ENCODE measurements at regions not wholly inside any gene's neighbourhood (a gene's known extent, or its start where the extent isn't known, plus 50 kb on each side); places are given as distances from the start of the nearest gene placed in this dataset.

- H3K36me3 ChIP-seq (ENCODE audit: control insufficient read depth, insufficient read depth, low read length) = no peaks in the 10 kb centered on the region
- H3K9ac ChIP-seq (ENCODE audit: insufficient read depth, low read length) = no peak overlapping the region
- no peak overlapping the region for H3K4me2 ChIP-seq (ENCODE audit: extremely low read depth, insufficient read depth, low read length)
- no peak for DNase-seq (ENCODE audit: low read depth in 2 of 2)
- no peak overlapping the region for H3K4me3 ChIP-seq (replicated peaks in 1 of 4; ENCODE audit: control extremely low read depth in 1 of 4, insufficient read depth in 1 of 4, low read depth in 3 of 4, low read length in 4 of 4)
- H2AFZ ChIP-seq (ENCODE audit: low read length) = no peak overlapping the region
- peaks cover 9% of the 10 kb centered on the region for H3K4me1 ChIP-seq (ENCODE audit: control insufficient read depth, extremely low read depth, insufficient read depth, low read length)
- no peaks in the 10 kb centered on the region for H3K79me2 ChIP-seq (ENCODE audit: control insufficient read depth, insufficient read depth, low read length)
- H3K27ac ChIP-seq (ENCODE audit: insufficient read depth, low read length) = no peak overlapping the region
- no peaks in the 10 kb centered on the region for H4K20me1 ChIP-seq (ENCODE audit: control insufficient read depth, extremely low read depth, insufficient read depth, low read length)
- TF ChIP-seq, protein P1, sequence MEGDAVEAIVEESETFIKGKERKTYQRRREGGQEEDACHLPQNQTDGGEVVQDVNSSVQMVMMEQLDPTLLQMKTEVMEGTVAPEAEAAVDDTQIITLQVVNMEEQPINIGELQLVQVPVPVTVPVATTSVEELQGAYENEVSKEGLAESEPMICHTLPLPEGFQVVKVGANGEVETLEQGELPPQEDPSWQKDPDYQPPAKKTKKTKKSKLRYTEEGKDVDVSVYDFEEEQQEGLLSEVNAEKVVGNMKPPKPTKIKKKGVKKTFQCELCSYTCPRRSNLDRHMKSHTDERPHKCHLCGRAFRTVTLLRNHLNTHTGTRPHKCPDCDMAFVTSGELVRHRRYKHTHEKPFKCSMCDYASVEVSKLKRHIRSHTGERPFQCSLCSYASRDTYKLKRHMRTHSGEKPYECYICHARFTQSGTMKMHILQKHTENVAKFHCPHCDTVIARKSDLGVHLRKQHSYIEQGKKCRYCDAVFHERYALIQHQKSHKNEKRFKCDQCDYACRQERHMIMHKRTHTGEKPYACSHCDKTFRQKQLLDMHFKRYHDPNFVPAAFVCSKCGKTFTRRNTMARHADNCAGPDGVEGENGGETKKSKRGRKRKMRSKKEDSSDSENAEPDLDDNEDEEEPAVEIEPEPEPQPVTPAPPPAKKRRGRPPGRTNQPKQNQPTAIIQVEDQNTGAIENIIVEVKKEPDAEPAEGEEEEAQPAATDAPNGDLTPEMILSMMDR (conservative IDR thresholded peaks at IDR 0.05 in 1 of 2, IDR thresholded peaks at IDR 0.05 in 1 of 2; ENCODE audit: low read depth in 1 of 2, low read length in 2 of 2) = no peak
- no peak for TF ChIP-seq EZH2 (IDR thresholded peaks at IDR 0.05; ENCODE audit: low read length, missing control alignments)
- no peaks in the 10 kb centered on the region for H3K27me3 ChIP-seq (ENCODE audit: control insufficient read depth, insufficient read depth, low read length)
- no peaks in the 10 kb centered on the region for H3K9me3 ChIP-seq (ENCODE audit: control insufficient read depth, insufficient read depth, low read depth, low read length)
These were observed 387.3 kb downstream of the AASDHPPT start for GRCh38 chr11:106464728-106465127.

DNA sequence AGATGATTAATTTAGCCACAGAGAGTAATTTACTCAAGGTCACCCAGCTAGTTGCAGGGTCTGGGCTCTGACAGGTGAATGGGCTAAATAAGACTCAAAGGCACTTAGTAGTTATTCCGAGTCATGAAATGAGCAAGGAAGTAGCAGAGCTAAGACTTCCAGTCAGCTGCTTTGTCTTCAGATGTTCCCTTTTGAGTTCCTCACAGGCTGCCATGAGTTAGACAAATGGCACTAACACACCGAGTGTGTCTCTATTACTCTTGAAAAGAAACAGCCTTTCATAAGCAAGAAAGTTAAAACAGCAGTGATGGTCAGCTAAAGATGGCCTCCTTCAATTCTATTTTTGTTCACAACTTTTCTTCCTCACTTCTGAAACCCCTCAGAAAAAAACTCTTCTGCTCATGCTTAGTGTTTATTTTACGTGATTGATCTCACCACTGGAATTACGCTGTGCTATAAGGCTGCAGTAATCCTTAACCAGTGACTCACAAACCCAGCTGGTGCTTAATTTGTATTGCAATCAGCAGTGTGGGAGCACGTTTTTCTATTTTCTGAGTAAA is 389.1 kb downstream of the AASDHPPT start:
- no peaks in the 10 kb centered on the region for H3K9me3 ChIP-seq (ENCODE audit: control insufficient read depth, insufficient read depth, low read depth, low read length)
- no peak overlapping the region for H2AFZ ChIP-seq (ENCODE audit: low read length)
- H3K36me3 ChIP-seq (ENCODE audit: control insufficient read depth, insufficient read depth, low read length) = no peaks in the 10 kb centered on the region
- H3K27me3 ChIP-seq (ENCODE audit: control insufficient read depth, insufficient read depth, low read length) = no peaks in the 10 kb centered on the region
- DNase-seq (ENCODE audit: low read depth in 2 of 2) = peak; percentile 94 to 95
- peak overlapping the region; percentile 53 for H3K27ac ChIP-seq (ENCODE audit: insufficient read depth, low read length)
- no peaks in the 10 kb centered on the region for H4K20me1 ChIP-seq (ENCODE audit: control insufficient read depth, extremely low read depth, insufficient read depth, low read length)
- no peak overlapping the region for H3K9ac ChIP-seq (ENCODE audit: insufficient read depth, low read length)
- no peak overlapping the region for H3K4me3 ChIP-seq (replicated peaks in 1 of 4; ENCODE audit: control extremely low read depth in 1 of 4, insufficient read depth in 1 of 4, low read depth in 3 of 4, low read length in 4 of 4)
- no peaks in the 10 kb centered on the region for H3K79me2 ChIP-seq (ENCODE audit: control insufficient read depth, insufficient read depth, low read length)
- TF ChIP-seq, protein P1 (conservative IDR thresholded peaks at IDR 0.05 in 1 of 2, IDR thresholded peaks at IDR 0.05 in 1 of 2; ENCODE audit: low read depth in 1 of 2, low read length in 2 of 2) = no peak
- TF ChIP-seq EZH2 (IDR thresholded peaks at IDR 0.05; ENCODE audit: low read length, missing control alignments) = no peak
- H3K4me1 ChIP-seq (ENCODE audit: control insufficient read depth, extremely low read depth, insufficient read depth, low read length) = peaks cover 9% of the 10 kb centered on the region
- H3K4me2 ChIP-seq (ENCODE audit: extremely low read depth, insufficient read depth, low read length) = peak overlapping the region; percentile 1

- H3K79me2 ChIP-seq (ENCODE audit: control insufficient read depth, insufficient read depth, low read length) = no peaks in the 10 kb centered on the region
- no peak overlapping the region for H3K4me3 ChIP-seq (replicated peaks in 1 of 4; ENCODE audit: control extremely low read depth in 1 of 4, insufficient read depth in 1 of 4, low read depth in 3 of 4, low read length in 4 of 4)
- no peak overlapping the region for H3K4me2 ChIP-seq (ENCODE audit: extremely low read depth, insufficient read depth, low read length)
- H3K9me3 ChIP-seq (ENCODE audit: control insufficient read depth, insufficient read depth, low read depth, low read length) = no peaks in the 10 kb centered on the region
- no peak overlapping the region for H3K9ac ChIP-seq (ENCODE audit: insufficient read depth, low read length)
- no peaks in the 10 kb centered on the region for H3K36me3 ChIP-seq (ENCODE audit: control insufficient read depth, insufficient read depth, low read length)
- H2AFZ ChIP-seq (ENCODE audit: low read length) = no peak overlapping the region
- peaks cover 9% of the 10 kb centered on the region for H3K4me1 ChIP-seq (ENCODE audit: control insufficient read depth, extremely low read depth, insufficient read depth, low read length)
- no peak for DNase-seq (ENCODE audit: low read depth in 2 of 2)
- H3K27ac ChIP-seq (ENCODE audit: insufficient read depth, low read length) = peak overlapping the region; percentile 5
- H4K20me1 ChIP-seq (ENCODE audit: control insufficient read depth, extremely low read depth, insufficient read depth, low read length) = no peaks in the 10 kb centered on the region
- TF ChIP-seq EZH2 (IDR thresholded peaks at IDR 0.05; ENCODE audit: low read length, missing control alignments) = no peak
- TF ChIP-seq, protein P1 (conservative IDR thresholded peaks at IDR 0.05 in 1 of 2, IDR thresholded peaks at IDR 0.05 in 1 of 2; ENCODE audit: low read depth in 1 of 2, low read length in 2 of 2) = no peak
- no peaks in the 10 kb centered on the region for H3K27me3 ChIP-seq (ENCODE audit: control insufficient read depth, insufficient read depth, low read length)
These were observed 390.0 kb downstream of the AASDHPPT start for GRCh38 chr11:106467501-106467900.
